ENCODE measurements at regions not wholly inside any gene's neighbourhood (a gene's known extent, or its start where the extent isn't known, plus 50 kb on each side); places are given as distances from the start of the nearest gene placed in this dataset.

GRCh38 chr5:33008751-33009418 is 297.8 kb downstream of the NPR3 start:
- Histone ChIP-seq H4K20me1 (ENCODE audit: insufficient read depth, low read length) (no peaks in the 10 kb centered on the region), H3K36me3 (replicated peaks; ENCODE audit: insufficient read depth, low read length) (no peaks in the 10 kb centered on the region), H3F3A (ENCODE audit: insufficient read depth, low read length) (no peaks in the 10 kb centered on the region), H3K4me2 (ENCODE audit: low read depth, low read length) (no peak overlapping the region), H3K9me2 (replicated peaks; ENCODE audit: insufficient read depth, low read length) (no peaks in the 10 kb centered on the region), H2AFZ (ENCODE audit: low read length) (no peak overlapping the region), H3K9me3 (replicated peaks; ENCODE audit: insufficient read depth, low read length) (no peaks in the 10 kb centered on the region), H3K4me3 (ENCODE audit: low read length) (no peak overlapping the region), H3K27ac (ENCODE audit: low read length) (no peak overlapping the region), H3K27me3 (replicated peaks; ENCODE audit: insufficient read depth, low read length) (no peaks in the 10 kb centered on the region), H3K9ac (ENCODE audit: low read length) (no peak overlapping the region), H3K79me2 (ENCODE audit: low read length) (no peaks in the 10 kb centered on the region), H3K4me1 (ENCODE audit: low read length) (no peaks in the 10 kb centered on the region)
- no peak for DNase-seq
- TF ChIP-seq EZH2phosphoT487 (IDR thresholded peaks at IDR 0.05; ENCODE audit: low read length) (no peak), EZH2 (optimal IDR thresholded peaks at IDR 0.05; ENCODE audit: low read depth, low read length) (no peak)
- TF ChIP-seq, protein P1, sequence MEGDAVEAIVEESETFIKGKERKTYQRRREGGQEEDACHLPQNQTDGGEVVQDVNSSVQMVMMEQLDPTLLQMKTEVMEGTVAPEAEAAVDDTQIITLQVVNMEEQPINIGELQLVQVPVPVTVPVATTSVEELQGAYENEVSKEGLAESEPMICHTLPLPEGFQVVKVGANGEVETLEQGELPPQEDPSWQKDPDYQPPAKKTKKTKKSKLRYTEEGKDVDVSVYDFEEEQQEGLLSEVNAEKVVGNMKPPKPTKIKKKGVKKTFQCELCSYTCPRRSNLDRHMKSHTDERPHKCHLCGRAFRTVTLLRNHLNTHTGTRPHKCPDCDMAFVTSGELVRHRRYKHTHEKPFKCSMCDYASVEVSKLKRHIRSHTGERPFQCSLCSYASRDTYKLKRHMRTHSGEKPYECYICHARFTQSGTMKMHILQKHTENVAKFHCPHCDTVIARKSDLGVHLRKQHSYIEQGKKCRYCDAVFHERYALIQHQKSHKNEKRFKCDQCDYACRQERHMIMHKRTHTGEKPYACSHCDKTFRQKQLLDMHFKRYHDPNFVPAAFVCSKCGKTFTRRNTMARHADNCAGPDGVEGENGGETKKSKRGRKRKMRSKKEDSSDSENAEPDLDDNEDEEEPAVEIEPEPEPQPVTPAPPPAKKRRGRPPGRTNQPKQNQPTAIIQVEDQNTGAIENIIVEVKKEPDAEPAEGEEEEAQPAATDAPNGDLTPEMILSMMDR (IDR thresholded peaks at IDR 0.05; ENCODE audit: low read length), result no peak

- Histone ChIP-seq H3K27me3 (replicated peaks; ENCODE audit: insufficient read depth, low read length) (no peaks in the 10 kb centered on the region), H3F3A (ENCODE audit: insufficient read depth, low read length) (no peaks in the 10 kb centered on the region), H3K4me2 (ENCODE audit: low read depth, low read length) (no peak overlapping the region), H3K4me1 (ENCODE audit: low read length) (no peaks in the 10 kb centered on the region), H3K27ac (ENCODE audit: low read length) (no peak overlapping the region), H3K4me3 (ENCODE audit: low read length) (no peak overlapping the region), H3K9me3 (replicated peaks; ENCODE audit: insufficient read depth, low read length) (no peaks in the 10 kb centered on the region), H2AFZ (ENCODE audit: low read length) (no peak overlapping the region), H3K9me2 (replicated peaks; ENCODE audit: insufficient read depth, low read length) (no peaks in the 10 kb centered on the region), H3K9ac (ENCODE audit: low read length) (no peak overlapping the region), H3K79me2 (ENCODE audit: low read length) (no peaks in the 10 kb centered on the region), H4K20me1 (ENCODE audit: insufficient read depth, low read length) (no peaks in the 10 kb centered on the region), H3K36me3 (replicated peaks; ENCODE audit: insufficient read depth, low read length) (no peaks in the 10 kb centered on the region)
- TF ChIP-seq EZH2 (optimal IDR thresholded peaks at IDR 0.05; ENCODE audit: low read depth, low read length) (no peak), EZH2phosphoT487 (IDR thresholded peaks at IDR 0.05; ENCODE audit: low read length) (no peak)
- TF ChIP-seq, protein P1 (IDR thresholded peaks at IDR 0.05; ENCODE audit: low read length), result no peak
- no peak for DNase-seq
Measured at GRCh38 chr5:33010846-33011245, 299.7 kb downstream of the NPR3 start.

DNA sequence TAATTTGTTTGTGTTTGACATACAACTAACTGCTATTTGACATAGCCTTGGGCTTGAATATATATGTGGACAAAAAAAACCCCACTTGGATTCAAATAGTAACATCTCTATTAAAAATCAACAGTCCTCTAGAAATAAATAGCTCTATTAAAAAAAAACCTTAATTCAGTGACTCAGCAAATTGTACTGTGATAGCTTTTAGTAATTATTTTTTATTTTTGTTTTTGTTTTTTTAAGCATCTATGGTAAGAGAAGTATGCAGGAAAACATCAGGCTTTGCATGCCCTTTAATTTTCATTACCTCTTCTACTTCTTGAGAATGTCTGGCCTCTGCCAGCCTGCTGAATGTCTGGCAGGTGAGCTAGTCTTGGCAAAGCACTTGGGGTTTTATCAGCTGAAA is 300.7 kb downstream of the NPR3 start:
- TF ChIP-seq EZH2 (optimal IDR thresholded peaks at IDR 0.05; ENCODE audit: low read depth, low read length), result no peak
- TF ChIP-seq, protein P1 (IDR thresholded peaks at IDR 0.05; ENCODE audit: low read length), result no peak
- TF ChIP-seq EZH2phosphoT487 (IDR thresholded peaks at IDR 0.05; ENCODE audit: low read length), result no peak
- no peaks in the 10 kb centered on the region for H3K4me1 ChIP-seq (ENCODE audit: low read length)
- H3K4me3 ChIP-seq (ENCODE audit: low read length), result no peak overlapping the region
- H3K27me3 ChIP-seq (replicated peaks; ENCODE audit: insufficient read depth, low read length), result no peaks in the 10 kb centered on the region
- no peaks in the 10 kb centered on the region for H3K9me2 ChIP-seq (replicated peaks; ENCODE audit: insufficient read depth, low read length)
- no peaks in the 10 kb centered on the region for H3K79me2 ChIP-seq (ENCODE audit: low read length)
- no peaks in the 10 kb centered on the region for H3F3A ChIP-seq (ENCODE audit: insufficient read depth, low read length)
- H4K20me1 ChIP-seq (ENCODE audit: insufficient read depth, low read length), result no peaks in the 10 kb centered on the region
- H3K27ac ChIP-seq (ENCODE audit: low read length), result no peak overlapping the region
- no peak overlapping the region for H2AFZ ChIP-seq (ENCODE audit: low read length)
- H3K9ac ChIP-seq (ENCODE audit: low read length), result no peak overlapping the region
- no peak for DNase-seq
- no peaks in the 10 kb centered on the region for H3K9me3 ChIP-seq (replicated peaks; ENCODE audit: insufficient read depth, low read length)
- H3K4me2 ChIP-seq (ENCODE audit: low read depth, low read length), result no peak overlapping the region
- H3K36me3 ChIP-seq (replicated peaks; ENCODE audit: insufficient read depth, low read length), result no peaks in the 10 kb centered on the region
